Stomach (tissue), 8 donors: ENCODE measurements at regions not wholly inside any gene's neighbourhood (a gene's known extent, or its start where the extent isn't known, plus 50 kb on each side); places are given as distances from the start of the nearest gene placed in this dataset.

Source experiments
- DNase-seq, 2 donors: peaks; one replicate each; pipeline versions ENCODE4 v3.0.0 to v3.0.0-alpha.2; 2013 to 2019
- H3K27ac ChIP-seq, 5 donors: fragments of 200-600 bp in 4 of 5; sonication (generic) in 4 of 5; one replicate each; pipeline ENCODE4 v1.5.1; 2013 to 2019; ENCODE audit warnings: mild to moderate bottlenecking in 1 of 5, moderate library complexity in 1 of 5
- H3K27me3 ChIP-seq, 3 donors: fragments of 200-600 bp; sonication (generic); one replicate each; pipeline ENCODE4 v1.5.1; 2017 to 2019; ENCODE audit warnings: mixed run types in 1 of 3
- H3K36me3 ChIP-seq, 4 donors: fragments of 200-600 bp; sonication (generic); 1 replicate in 3 of 4; 2 replicates in 1 of 4; pipeline ENCODE4 v1.5.1; 2016 to 2019
- H3K4me1 ChIP-seq, 4 donors: fragments of 200-600 bp; sonication (generic); one replicate each; pipeline ENCODE4 v1.5.1; 2016 to 2019
- H3K4me3 ChIP-seq, 4 donors: fragments of 200-600 bp; sonication (generic) in 3 of 4; one replicate each; pipeline ENCODE4 v1.5.1; 2016 to 2019; ENCODE audit warnings: mild to moderate bottlenecking in 1 of 4
- H3K9me3 ChIP-seq, 4 donors: fragments of 200-600 bp; sonication (generic); one replicate each; pipeline ENCODE4 v1.5.1; 2016 to 2019
- EP300 ChIP-seq: sonication (generic); formaldehyde crosslinking; IDR thresholded peaks from one replicate; pipeline ENCODE4 v1.6.1; 2017; ENCODE audit warnings: antibody characterized with exemption
- POLR2A ChIP-seq, 4 donors: fragments of 450-650 bp; IDR thresholded peaks; one replicate each; pipeline ENCODE4 v1.6.1; 2016; ENCODE audit warnings: antibody characterized with exemption in 4 of 4, control low read depth in 2 of 4, mild to moderate bottlenecking in 1 of 4, moderate library complexity in 1 of 4
- POLR2AphosphoS5 ChIP-seq, 3 donors: sonication (generic); formaldehyde crosslinking; IDR thresholded peaks; one replicate each; pipeline ENCODE4 v1.6.1; 2016; ENCODE audit warnings: antibody characterized with exemption in 3 of 3
- WGBS, 5 donors: extraction: QIAGEN DNeasy Blood & Tissue Kit in 3 of 5; methylation state at CpG; one replicate each; pipeline versions ENCODE4 v1.1.5 to v1.1.7; 2013 to 2018; 5-methylcytosine and 5-hydroxymethylcytosine counted together
- intact Hi-C: fragments of 100-400 bp; cut with DNase I; formaldehyde crosslinking; loops from one replicate; pipeline ENCODE4 v1.15.1; 2023; ENCODE audit warnings: low total_unique reads
- TF ChIP-seq, protein P1 (sequence below), 7 experiments: fragments of 450-650 bp in 4 of 7; fragments of 200-600 bp in 3 of 7; sonication (generic) in 3 of 7; IDR thresholded peaks; one replicate each; pipeline ENCODE4 v1.5.1; 2016 to 2019; ENCODE audit warnings: antibody characterized with exemption in 7 of 7, control low read depth in 2 of 7, mild to moderate bottlenecking in 1 of 7
- donor health status: healthy with polysubstance abuse.
- donor health status: Bipolar disorder and iron deficiency.
- donor health status: healthy.

DNA sequence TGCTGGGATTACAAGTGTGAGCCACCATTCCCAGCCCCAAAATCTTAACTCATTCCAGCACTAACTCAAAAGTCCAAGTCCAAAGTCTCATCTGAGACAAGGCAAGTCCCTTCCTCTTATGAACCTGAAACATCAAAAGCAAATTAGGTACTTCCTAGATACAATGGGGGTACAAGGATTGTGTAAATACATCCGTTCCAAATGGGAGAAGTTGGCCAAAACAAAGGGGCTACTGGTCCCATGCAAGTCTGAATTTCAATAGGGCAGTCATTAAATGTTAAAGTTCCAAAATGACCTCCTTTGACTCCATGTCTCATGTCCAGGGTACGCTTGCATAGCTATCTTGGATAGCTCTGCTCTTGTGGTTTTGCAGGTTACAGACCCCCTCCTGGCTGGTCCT, 94.7 kb upstream of the PPM1H start:
- H3K27ac ChIP-seq = no peak overlapping the region
- H3K4me3 ChIP-seq = no peak overlapping the region
- no peaks in the 10 kb centered on the region for H3K27me3 ChIP-seq
- TF ChIP-seq, protein P1, sequence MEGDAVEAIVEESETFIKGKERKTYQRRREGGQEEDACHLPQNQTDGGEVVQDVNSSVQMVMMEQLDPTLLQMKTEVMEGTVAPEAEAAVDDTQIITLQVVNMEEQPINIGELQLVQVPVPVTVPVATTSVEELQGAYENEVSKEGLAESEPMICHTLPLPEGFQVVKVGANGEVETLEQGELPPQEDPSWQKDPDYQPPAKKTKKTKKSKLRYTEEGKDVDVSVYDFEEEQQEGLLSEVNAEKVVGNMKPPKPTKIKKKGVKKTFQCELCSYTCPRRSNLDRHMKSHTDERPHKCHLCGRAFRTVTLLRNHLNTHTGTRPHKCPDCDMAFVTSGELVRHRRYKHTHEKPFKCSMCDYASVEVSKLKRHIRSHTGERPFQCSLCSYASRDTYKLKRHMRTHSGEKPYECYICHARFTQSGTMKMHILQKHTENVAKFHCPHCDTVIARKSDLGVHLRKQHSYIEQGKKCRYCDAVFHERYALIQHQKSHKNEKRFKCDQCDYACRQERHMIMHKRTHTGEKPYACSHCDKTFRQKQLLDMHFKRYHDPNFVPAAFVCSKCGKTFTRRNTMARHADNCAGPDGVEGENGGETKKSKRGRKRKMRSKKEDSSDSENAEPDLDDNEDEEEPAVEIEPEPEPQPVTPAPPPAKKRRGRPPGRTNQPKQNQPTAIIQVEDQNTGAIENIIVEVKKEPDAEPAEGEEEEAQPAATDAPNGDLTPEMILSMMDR (IDR thresholded peaks at IDR 0.05) = no peak
- TF ChIP-seq POLR2A (IDR thresholded peaks at IDR 0.05) (no peak), EP300 (no peak), POLR2AphosphoS5 (IDR thresholded peaks at IDR 0.05) (no peak)
- intact Hi-C loops = no loop called here
- no peaks in the 10 kb centered on the region for H3K4me1 ChIP-seq
- 85 to 94% (median 92%) methylated on average over 2 of the region's 2 CpGs for WGBS, 5 donors
- H3K36me3 ChIP-seq = no peaks in the 10 kb centered on the region
- no peak for DNase-seq
- H3K9me3 ChIP-seq = no peaks in the 10 kb centered on the region

DNA sequence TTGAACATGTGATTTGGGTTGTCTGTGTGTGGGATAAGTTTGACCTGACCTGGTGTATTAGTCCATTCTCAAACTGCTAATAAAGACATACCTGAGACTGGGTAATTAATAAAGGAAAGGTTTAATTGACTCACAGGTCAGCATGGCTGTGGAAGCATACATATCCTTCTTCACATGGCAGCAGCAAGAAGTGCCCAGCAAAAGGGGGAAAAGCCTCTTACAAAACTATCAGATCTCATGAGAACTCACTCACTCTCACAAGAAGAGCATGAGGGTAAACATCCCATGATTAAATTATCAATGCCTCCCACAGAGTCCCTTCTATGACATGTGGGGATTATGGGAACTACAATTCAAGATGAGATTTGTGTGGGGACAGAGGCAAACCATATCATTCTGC, 94.0 kb upstream of the PPM1H start:
- no peak for DNase-seq
- intact Hi-C loops = no loop called here
- no peaks in the 10 kb centered on the region for H3K4me1 ChIP-seq
- H3K27me3 ChIP-seq = no peaks in the 10 kb centered on the region
- no peak for TF ChIP-seq EP300
- TF ChIP-seq, protein P1 (IDR thresholded peaks at IDR 0.05) = no peak
- TF ChIP-seq POLR2AphosphoS5 (IDR thresholded peaks at IDR 0.05) = no peak
- TF ChIP-seq POLR2A (IDR thresholded peaks at IDR 0.05) = no peak
- no peaks in the 10 kb centered on the region for H3K36me3 ChIP-seq
- H3K4me3 ChIP-seq = no peak overlapping the region
- no peak overlapping the region for H3K27ac ChIP-seq
- H3K9me3 ChIP-seq = no peaks in the 10 kb centered on the region

DNA sequence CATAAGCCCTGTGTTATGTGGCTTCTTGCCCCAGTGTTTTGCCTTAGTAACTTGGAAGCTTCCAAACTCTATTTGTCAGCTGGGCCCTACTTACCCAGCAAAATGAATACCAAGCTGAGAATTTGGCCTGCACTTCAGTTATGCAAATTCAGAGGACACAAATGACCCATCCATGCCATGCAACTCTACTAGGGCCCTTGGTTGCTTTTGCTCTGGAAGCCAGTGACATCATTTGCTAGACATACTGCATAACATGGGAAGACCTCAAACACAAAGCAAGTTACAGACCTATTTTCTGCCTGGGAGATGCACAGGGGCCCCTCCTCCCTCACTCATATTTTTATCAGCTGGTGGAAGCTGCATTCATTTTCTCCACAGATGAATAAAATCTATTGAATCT, 90.2 kb upstream of the PPM1H start:
- no peaks in the 10 kb centered on the region for H3K4me1 ChIP-seq
- H3K9me3 ChIP-seq = no peaks in the 10 kb centered on the region
- no peak overlapping the region for H3K4me3 ChIP-seq
- intact Hi-C loops = no loop called here
- no peak for DNase-seq
- H3K36me3 ChIP-seq = no peaks in the 10 kb centered on the region
- TF ChIP-seq, protein P1 (IDR thresholded peaks at IDR 0.05) = no peak
- TF ChIP-seq POLR2AphosphoS5 (IDR thresholded peaks at IDR 0.05) = no peak
- TF ChIP-seq POLR2A (IDR thresholded peaks at IDR 0.05) = no peak
- TF ChIP-seq EP300 = no peak
- H3K27ac ChIP-seq = no peak overlapping the region
- H3K27me3 ChIP-seq = no peaks in the 10 kb centered on the region

DNA sequence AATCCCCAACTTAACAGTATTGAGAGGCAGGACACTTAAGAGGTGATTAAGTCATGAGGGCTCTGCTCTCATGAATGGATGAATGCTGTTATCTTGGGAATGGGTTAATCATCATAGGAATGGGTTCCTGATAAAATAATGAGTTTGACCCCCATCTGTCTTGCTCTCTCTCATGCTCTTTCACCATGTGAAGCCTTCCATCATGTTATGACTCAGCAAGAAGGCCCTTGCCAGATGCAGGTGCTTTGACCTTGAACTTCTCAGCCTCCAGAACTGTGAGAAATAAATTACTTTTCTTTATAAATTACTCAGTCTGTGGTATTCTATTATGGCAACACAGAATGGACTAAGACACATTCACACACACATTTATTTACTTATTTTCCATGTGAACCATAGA, 89.0 kb upstream of the PPM1H start:
- no peak for TF ChIP-seq POLR2AphosphoS5 (IDR thresholded peaks at IDR 0.05)
- TF ChIP-seq POLR2A (IDR thresholded peaks at IDR 0.05) = no peak
- TF ChIP-seq, protein P1 (IDR thresholded peaks at IDR 0.05) = no peak
- no peak for TF ChIP-seq EP300
- no peaks in the 10 kb centered on the region for H3K4me1 ChIP-seq
- H3K27ac ChIP-seq = no peak overlapping the region
- H3K4me3 ChIP-seq = no peak overlapping the region
- no peaks in the 10 kb centered on the region for H3K36me3 ChIP-seq
- no peaks in the 10 kb centered on the region for H3K9me3 ChIP-seq
- intact Hi-C loops = no loop called here
- no peak for DNase-seq
- H3K27me3 ChIP-seq = no peaks in the 10 kb centered on the region

DNA sequence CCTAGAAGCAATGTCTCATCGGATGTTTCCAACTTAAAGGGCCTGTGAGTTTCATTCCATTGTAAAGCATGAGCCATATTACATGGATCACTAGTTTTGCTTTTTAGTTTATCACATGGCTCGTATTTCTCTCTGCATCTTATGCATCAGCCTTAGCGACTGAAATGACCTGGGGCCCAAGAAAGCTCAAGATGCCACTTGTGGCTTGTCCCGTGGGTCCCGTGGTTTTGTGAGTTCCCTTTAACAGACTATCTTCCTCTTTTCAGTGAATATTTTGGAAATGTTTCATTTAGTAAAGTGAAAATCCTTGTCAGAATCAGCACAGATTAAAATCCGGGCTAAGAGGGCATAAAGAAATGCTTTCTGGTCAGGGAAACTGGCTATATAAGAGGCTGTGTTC, 86.2 kb upstream of the PPM1H start:
- no peaks in the 10 kb centered on the region for H3K4me1 ChIP-seq
- intact Hi-C loops = no loop called here
- TF ChIP-seq EP300 = no peak
- no peak for TF ChIP-seq POLR2A (IDR thresholded peaks at IDR 0.05)
- TF ChIP-seq, protein P1 (IDR thresholded peaks at IDR 0.05) = no peak
- TF ChIP-seq POLR2AphosphoS5 (IDR thresholded peaks at IDR 0.05) = no peak
- DNase-seq = no peak
- H3K27ac ChIP-seq = no peak overlapping the region
- no peaks in the 10 kb centered on the region for H3K9me3 ChIP-seq
- no peak overlapping the region for H3K4me3 ChIP-seq
- H3K36me3 ChIP-seq = no peaks in the 10 kb centered on the region
- 76 to 82% (median 79%) methylated on average over 6 of the region's 6 CpGs for WGBS, 5 donors
- H3K27me3 ChIP-seq = no peaks in the 10 kb centered on the region
